ENCODE measurements at regions not wholly inside any gene's neighbourhood (a gene's known extent, or its start where the extent isn't known, plus 50 kb on each side); places are given as distances from the start of the nearest gene placed in this dataset.

GRCh38 chr13:91233291-91233690 is 114.2 kb upstream of the MIR17HG start:
- Mint-ChIP-seq H3K27me3 (ENCODE audit: insufficient read depth, low read depth) (no peaks in the 10 kb centered on the region), H3K9me3 (peaks cover 2% of the 10 kb centered on the region), H3K4me3 (no peak overlapping the region), H3K36me3 (no peaks in the 10 kb centered on the region), H3K27ac (no peak overlapping the region), H3K4me1 (peaks cover 7% of the 10 kb centered on the region)
- Histone ChIP-seq H3K36me3 (no peaks in the 10 kb centered on the region), H3K9me3 (ENCODE audit: low read depth) (no peaks in the 10 kb centered on the region), H3K79me2 (ENCODE audit: low read depth) (no peaks in the 10 kb centered on the region), H3K9ac (no peak overlapping the region), H3K4me2 (no peak overlapping the region), H2AFZ (replicated peaks) (no peak overlapping the region), H3K4me3 (no peak overlapping the region), H4K20me1 (ENCODE audit: low read depth) (no peaks in the 10 kb centered on the region), H3K4me1 (peaks cover 14% of the 10 kb centered on the region), H3K27me3 (no peaks in the 10 kb centered on the region), H3F3A (ENCODE audit: low read depth) (no peaks in the 10 kb centered on the region), H3K27ac (no peak overlapping the region)
- no peak for DNase-seq (ENCODE audit: low spot score)
- TF ChIP-seq EZH2phosphoT487 (IDR thresholded peaks at IDR 0.05): no peak
- TF ChIP-seq EZH2 (IDR thresholded peaks at IDR 0.05): no peak
- TF ChIP-seq CTCF (IDR thresholded peaks at IDR 0.05): no peak

DNA sequence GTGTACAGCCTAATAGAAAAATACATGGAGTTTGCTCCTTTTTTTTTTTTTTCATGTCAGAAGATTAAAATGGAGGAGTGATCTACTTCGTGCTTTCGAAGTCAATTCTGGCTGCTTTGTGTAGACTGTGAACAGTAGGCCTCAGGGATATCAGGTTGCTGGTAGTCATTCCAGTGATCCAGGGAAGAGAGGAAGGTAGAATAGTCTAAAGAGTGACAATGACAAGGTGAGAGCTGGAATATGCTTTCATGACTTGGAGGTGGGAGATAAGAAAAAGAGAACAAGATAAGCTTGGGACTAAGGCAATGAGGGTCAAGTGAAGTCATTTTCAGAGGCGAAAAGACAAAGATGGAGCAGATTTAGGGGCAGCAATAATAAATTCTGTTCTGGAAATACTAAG is 111.3 kb upstream of the MIR17HG start:
- Histone ChIP-seq H3K4me1 (peaks cover 14% of the 10 kb centered on the region), H4K20me1 (ENCODE audit: low read depth) (no peaks in the 10 kb centered on the region), H3K27ac (no peak overlapping the region), H3K79me2 (ENCODE audit: low read depth) (no peaks in the 10 kb centered on the region), H3K4me2 (no peak overlapping the region), H3K9ac (no peak overlapping the region), H2AFZ (replicated peaks) (no peak overlapping the region), H3K4me3 (no peak overlapping the region), H3K9me3 (ENCODE audit: low read depth) (no peaks in the 10 kb centered on the region), H3K36me3 (no peaks in the 10 kb centered on the region), H3K27me3 (no peaks in the 10 kb centered on the region), H3F3A (ENCODE audit: low read depth) (no peaks in the 10 kb centered on the region)
- peaks cover 11% of the 10 kb centered on the region for H3K4me1 Mint-ChIP-seq
- TF ChIP-seq EZH2 (IDR thresholded peaks at IDR 0.05): no peak
- TF ChIP-seq CTCF (IDR thresholded peaks at IDR 0.05): no peak
- no peak for TF ChIP-seq EZH2phosphoT487 (IDR thresholded peaks at IDR 0.05)
- no peak for DNase-seq (ENCODE audit: low spot score)
- peaks cover 11% of the 10 kb centered on the region for H3K9me3 Mint-ChIP-seq
- H3K27me3 Mint-ChIP-seq (ENCODE audit: insufficient read depth, low read depth): no peaks in the 10 kb centered on the region
- H3K27ac Mint-ChIP-seq: no peak overlapping the region
- H3K4me3 Mint-ChIP-seq: no peak overlapping the region
- H3K36me3 Mint-ChIP-seq: no peaks in the 10 kb centered on the region

DNA sequence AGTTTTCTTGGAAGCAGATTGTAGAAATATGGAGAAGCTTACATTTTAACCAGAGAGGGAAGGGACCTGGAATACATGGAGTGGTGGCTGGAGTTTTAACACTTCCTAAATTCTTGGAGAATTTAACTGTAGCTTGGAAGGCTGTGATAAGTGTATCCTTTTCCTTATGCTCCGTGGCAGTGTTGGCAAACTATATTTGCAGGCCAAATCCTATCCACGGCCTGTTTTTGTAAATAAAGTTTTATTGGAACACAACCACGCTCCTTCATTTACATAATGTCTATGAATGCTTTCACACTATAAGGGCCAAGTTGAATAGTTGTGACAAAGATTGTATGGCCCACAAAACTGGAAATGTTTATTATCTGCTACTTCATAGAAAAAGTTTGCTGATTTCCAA is 110.6 kb upstream of the MIR17HG start:
- Histone ChIP-seq H3K9me3 (ENCODE audit: low read depth) (no peaks in the 10 kb centered on the region), H3K4me3 (no peak overlapping the region), H3K27me3 (no peaks in the 10 kb centered on the region), H4K20me1 (ENCODE audit: low read depth) (no peaks in the 10 kb centered on the region), H3K36me3 (no peaks in the 10 kb centered on the region), H3K9ac (no peak overlapping the region), H3K79me2 (ENCODE audit: low read depth) (no peaks in the 10 kb centered on the region), H3F3A (ENCODE audit: low read depth) (no peaks in the 10 kb centered on the region), H3K27ac (no peak overlapping the region), H3K4me2 (no peak overlapping the region), H2AFZ (replicated peaks) (no peak overlapping the region), H3K4me1 (peaks cover 14% of the 10 kb centered on the region)
- H3K4me1 Mint-ChIP-seq: peaks cover 11% of the 10 kb centered on the region
- DNase-seq (ENCODE audit: low spot score): no peak
- peaks cover 17% of the 10 kb centered on the region for H3K9me3 Mint-ChIP-seq
- H3K27me3 Mint-ChIP-seq (ENCODE audit: insufficient read depth, low read depth): no peaks in the 10 kb centered on the region
- peaks cover 5% of the 10 kb centered on the region for H3K36me3 Mint-ChIP-seq
- no peak overlapping the region for H3K27ac Mint-ChIP-seq
- TF ChIP-seq CTCF (IDR thresholded peaks at IDR 0.05) (no peak), EZH2phosphoT487 (IDR thresholded peaks at IDR 0.05) (no peak), EZH2 (IDR thresholded peaks at IDR 0.05) (no peak)
- no peak overlapping the region for H3K4me3 Mint-ChIP-seq

Measured in neural progenitor cell (in vitro differentiated cells).